ENCODE measurements at regions not wholly inside any gene's neighbourhood (a gene's known extent, or its start where the extent isn't known, plus 50 kb on each side); places are given as distances from the start of the nearest gene placed in this dataset.

DNA sequence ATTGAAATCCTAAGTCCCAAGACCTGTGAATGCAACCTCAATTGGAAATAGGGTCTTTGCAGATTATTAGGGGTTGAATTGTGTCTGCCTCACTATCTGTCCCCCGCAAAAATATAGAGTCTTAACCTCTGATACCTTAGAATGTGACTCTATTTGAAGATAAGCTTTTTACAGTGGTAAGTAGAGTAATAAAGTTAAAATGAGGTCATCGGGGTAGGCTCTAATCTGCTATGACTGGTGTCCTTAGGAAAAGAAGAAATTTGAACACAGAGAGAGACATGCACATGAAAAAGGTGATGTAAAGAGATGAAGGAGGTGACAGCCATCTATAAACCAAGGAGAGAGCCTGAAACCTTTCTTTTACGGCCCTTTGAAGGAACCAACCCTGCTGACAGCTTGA lies 287.1 kb upstream of the ADRA1B start:
- CTCF ChIA-PET (ENCODE audit: low intra/inter-chr PET ratio): no interaction called here
- no peak for FAIRE-seq

DNA sequence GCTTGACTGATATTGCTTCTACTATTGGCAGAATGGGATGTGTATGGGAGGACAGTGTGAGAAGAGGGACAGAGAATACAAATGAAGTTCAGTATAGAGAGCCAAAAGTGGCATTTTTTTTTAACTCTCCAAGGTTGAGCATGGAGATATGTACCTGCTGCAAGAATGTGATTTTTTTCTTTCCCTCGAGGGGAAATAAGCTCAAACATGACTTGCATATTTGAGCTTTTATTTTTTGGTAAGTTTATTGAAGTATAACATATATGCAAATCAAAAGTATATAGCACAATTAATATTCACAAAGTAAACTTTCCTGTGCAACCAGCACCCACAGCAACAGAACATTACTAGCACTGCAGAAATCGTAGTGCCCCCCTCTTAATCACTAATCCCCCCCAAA lies 285.7 kb upstream of the ADRA1B start:
- H3K9me3 ChIP-seq (replicated peaks; ENCODE audit: control insufficient read depth, insufficient read depth, low read depth, low read length): no peaks in the 10 kb centered on the region
- in situ Hi-C loops (cut with MboI): no loop called here
- ChIA-PET POLR2A (interaction anchor here (0.8 kb wide), 1 partner anchor 1071 kb away, joined by 3 read pairs; no protein-coding TSS in a partner anchor), CTCF (ENCODE audit: low intra/inter-chr PET ratio) (no interaction called here)
- no peaks in the 10 kb centered on the region for H3K36me3 ChIP-seq (ENCODE audit: control insufficient read depth, insufficient read depth, low read length)
- H4K20me1 ChIP-seq (replicated peaks; ENCODE audit: control insufficient read depth, insufficient read depth, low read length): no peaks in the 10 kb centered on the region
- no peak overlapping the region for H3K9ac ChIP-seq (ENCODE audit: insufficient read depth in 1 of 2, low read depth in 2 of 2, low read length in 2 of 2)
- H2AFZ ChIP-seq (ENCODE audit: low read depth, low read length): no peak overlapping the region
- 4% methylated on average over 2 of the region's 2 CpGs for WGBS (ENCODE audit: insufficient coverage, low coverage, missing lambda C conversion rate)
- no peaks in the 10 kb centered on the region for H3K27me3 ChIP-seq (ENCODE audit: control insufficient read depth in 2 of 2, insufficient read depth in 2 of 2, low read length in 2 of 2)
- DNase-seq (ENCODE audit: extremely low read depth in 1 of 4, low spot score in 3 of 4) (no peak), ATAC-seq (no peak), FAIRE-seq (no peak)
- no peaks in the 10 kb centered on the region; a peak in 2 of 5 replicates for H3K4me1 ChIP-seq (replicated peaks in 1 of 2; ENCODE audit: control insufficient read depth in 2 of 2, insufficient read depth in 2 of 2, low read length in 2 of 2)
- no TSS peak for BruUV-seq (replicated peaks)
- intact Hi-C loops (cut with micrococcal nuclease): no loop called here
- no peaks in the 10 kb centered on the region for H3K9me1 ChIP-seq (ENCODE audit: control insufficient read depth, insufficient read depth, low read length)
- H3K27ac ChIP-seq (ENCODE audit: extremely low read depth, low read depth, low read length): no peak overlapping the region
- H3K4me3 ChIP-seq: no peak overlapping the region
- H3K4me2 ChIP-seq (ENCODE audit: insufficient read depth, low read length): no peak overlapping the region
- no peaks in the 10 kb centered on the region for H3K79me2 ChIP-seq (ENCODE audit: control insufficient read depth, insufficient read depth, low read length)
- no peak for TF ChIP-seq ZNF23 (CRISPR knock-in tag; IDR thresholded peaks at IDR 0.05)
- TF ChIP-seq ZNF217 (CRISPR knock-in tag; IDR thresholded peaks at IDR 0.05): no peak
- no peak for TF ChIP-seq SIX5 (IDR thresholded peaks at IDR 0.05; ENCODE audit: borderline replicate concordance in 1 of 2, insufficient read depth in 1 of 2, low read depth in 1 of 2, low read length in 2 of 2)
- no peak for TF ChIP-seq HLTF (IDR thresholded peaks at IDR 0.05)
- no peak for TF ChIP-seq SPI1 (IDR thresholded peaks at IDR 0.05; ENCODE audit: borderline replicate concordance, low read depth, low read length)
- TF ChIP-seq, protein P1, sequence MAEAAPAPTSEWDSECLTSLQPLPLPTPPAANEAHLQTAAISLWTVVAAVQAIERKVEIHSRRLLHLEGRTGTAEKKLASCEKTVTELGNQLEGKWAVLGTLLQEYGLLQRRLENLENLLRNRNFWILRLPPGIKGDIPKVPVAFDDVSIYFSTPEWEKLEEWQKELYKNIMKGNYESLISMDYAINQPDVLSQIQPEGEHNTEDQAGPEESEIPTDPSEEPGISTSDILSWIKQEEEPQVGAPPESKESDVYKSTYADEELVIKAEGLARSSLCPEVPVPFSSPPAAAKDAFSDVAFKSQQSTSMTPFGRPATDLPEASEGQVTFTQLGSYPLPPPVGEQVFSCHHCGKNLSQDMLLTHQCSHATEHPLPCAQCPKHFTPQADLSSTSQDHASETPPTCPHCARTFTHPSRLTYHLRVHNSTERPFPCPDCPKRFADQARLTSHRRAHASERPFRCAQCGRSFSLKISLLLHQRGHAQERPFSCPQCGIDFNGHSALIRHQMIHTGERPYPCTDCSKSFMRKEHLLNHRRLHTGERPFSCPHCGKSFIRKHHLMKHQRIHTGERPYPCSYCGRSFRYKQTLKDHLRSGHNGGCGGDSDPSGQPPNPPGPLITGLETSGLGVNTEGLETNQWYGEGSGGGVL (CRISPR knock-in tag; IDR thresholded peaks at IDR 0.05): no peak
- TF ChIP-seq, protein P2, sequence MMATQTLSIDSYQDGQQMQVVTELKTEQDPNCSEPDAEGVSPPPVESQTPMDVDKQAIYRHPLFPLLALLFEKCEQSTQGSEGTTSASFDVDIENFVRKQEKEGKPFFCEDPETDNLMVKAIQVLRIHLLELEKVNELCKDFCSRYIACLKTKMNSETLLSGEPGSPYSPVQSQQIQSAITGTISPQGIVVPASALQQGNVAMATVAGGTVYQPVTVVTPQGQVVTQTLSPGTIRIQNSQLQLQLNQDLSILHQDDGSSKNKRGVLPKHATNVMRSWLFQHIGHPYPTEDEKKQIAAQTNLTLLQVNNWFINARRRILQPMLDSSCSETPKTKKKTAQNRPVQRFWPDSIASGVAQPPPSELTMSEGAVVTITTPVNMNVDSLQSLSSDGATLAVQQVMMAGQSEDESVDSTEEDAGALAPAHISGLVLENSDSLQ (IDR thresholded peaks at IDR 0.05): no peak
- TF ChIP-seq TAF1 (IDR thresholded peaks at IDR 0.05; ENCODE audit: control insufficient read depth, extremely low read depth, insufficient read depth, low read length, severe bottlenecking): no peak
- no peak for TF ChIP-seq ZNF77 (CRISPR knock-in tag; IDR thresholded peaks at IDR 0.05)

More for the DNA sequence above, 287.1 kb upstream of the ADRA1B start:
- H3K4me1 ChIP-seq (replicated peaks in 1 of 2; ENCODE audit: control insufficient read depth in 2 of 2, insufficient read depth in 2 of 2, low read length in 2 of 2): no peaks in the 10 kb centered on the region; a peak in 2 of 5 replicates
- no peaks in the 10 kb centered on the region for H3K9me3 ChIP-seq (replicated peaks; ENCODE audit: control insufficient read depth, insufficient read depth, low read depth, low read length)
- no peaks in the 10 kb centered on the region for H3K9me1 ChIP-seq (ENCODE audit: control insufficient read depth, insufficient read depth, low read length)
- POLR2A ChIA-PET: no interaction called here
- no peak overlapping the region for H3K9ac ChIP-seq (ENCODE audit: insufficient read depth in 1 of 2, low read depth in 2 of 2, low read length in 2 of 2)
- in situ Hi-C loops (cut with MboI) (no loop called here), intact Hi-C loops (cut with micrococcal nuclease) (no loop called here)
- no peak for DNase-seq (ENCODE audit: extremely low read depth in 1 of 4, low spot score in 3 of 4)
- H3K4me3 ChIP-seq: no peak overlapping the region
- H3K36me3 ChIP-seq (ENCODE audit: control insufficient read depth, insufficient read depth, low read length): no peaks in the 10 kb centered on the region
- 15% methylated on average over 3 of the region's 3 CpGs for WGBS (ENCODE audit: insufficient coverage, low coverage, missing lambda C conversion rate)
- H3K79me2 ChIP-seq (ENCODE audit: control insufficient read depth, insufficient read depth, low read length): no peaks in the 10 kb centered on the region
- no peak overlapping the region for H3K4me2 ChIP-seq (ENCODE audit: insufficient read depth, low read length)
- no peak overlapping the region for H3K27ac ChIP-seq (ENCODE audit: extremely low read depth, low read depth, low read length)
- no TSS peak for BruUV-seq (replicated peaks)
- no peaks in the 10 kb centered on the region for H4K20me1 ChIP-seq (replicated peaks; ENCODE audit: control insufficient read depth, insufficient read depth, low read length)
- no peak for ATAC-seq
- no peak overlapping the region for H2AFZ ChIP-seq (ENCODE audit: low read depth, low read length)
- TF ChIP-seq CBX8 (IDR thresholded peaks at IDR 0.05; ENCODE audit: borderline replicate concordance, extremely low read depth, low read depth, low read length, poor library complexity, severe bottlenecking): no peak
- TF ChIP-seq, protein P3, sequence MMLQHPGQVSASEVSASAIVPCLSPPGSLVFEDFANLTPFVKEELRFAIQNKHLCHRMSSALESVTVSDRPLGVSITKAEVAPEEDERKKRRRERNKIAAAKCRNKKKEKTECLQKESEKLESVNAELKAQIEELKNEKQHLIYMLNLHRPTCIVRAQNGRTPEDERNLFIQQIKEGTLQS (IDR thresholded peaks at IDR 0.05): peak; percentile 54; the same call in 1 of the 2 replicates
- TF ChIP-seq, protein P3 (CRISPR knock-in tag; conservative IDR thresholded peaks at IDR 0.05): no peak
- H3K27me3 ChIP-seq (ENCODE audit: control insufficient read depth in 2 of 2, insufficient read depth in 2 of 2, low read length in 2 of 2): no peaks in the 10 kb centered on the region
